Tibial nerve (tissue), 4 donors: ENCODE measurements at regions not wholly inside any gene's neighbourhood (a gene's known extent, or its start where the extent isn't known, plus 50 kb on each side); places are given as distances from the start of the nearest gene placed in this dataset.

ENCODE experiments used
- CTCF ChIP-seq, 5 experiments: fragments of 200-600 bp in 3 of 5; fragments of 450-650 bp in 2 of 5; sonication (generic) in 3 of 5; IDR thresholded peaks; one replicate each; pipeline ENCODE4 v1.5.1; 2016 to 2019; ENCODE audit warnings: antibody characterized with exemption in 5 of 5, mild to moderate bottlenecking in 3 of 5, moderate library complexity in 2 of 5
- EP300 ChIP-seq, 2 donors: sonication (generic); formaldehyde crosslinking; IDR thresholded peaks; one replicate each; pipeline ENCODE4 v1.6.1; 2017; ENCODE audit warnings: antibody characterized with exemption in 2 of 2, mild to moderate bottlenecking in 1 of 2

GRCh38 chr6:27809939-27810767 lies 102.0 kb downstream of the OR2B2 start:
- TF ChIP-seq CTCF (IDR thresholded peaks at IDR 0.05) (no peak), EP300 (IDR thresholded peaks at IDR 0.05) (peak in 1 of 2 donors; percentile 99)
